ENCODE measurements at regions not wholly inside any gene's neighbourhood (a gene's known extent, or its start where the extent isn't known, plus 50 kb on each side); places are given as distances from the start of the nearest gene placed in this dataset.

DNA sequence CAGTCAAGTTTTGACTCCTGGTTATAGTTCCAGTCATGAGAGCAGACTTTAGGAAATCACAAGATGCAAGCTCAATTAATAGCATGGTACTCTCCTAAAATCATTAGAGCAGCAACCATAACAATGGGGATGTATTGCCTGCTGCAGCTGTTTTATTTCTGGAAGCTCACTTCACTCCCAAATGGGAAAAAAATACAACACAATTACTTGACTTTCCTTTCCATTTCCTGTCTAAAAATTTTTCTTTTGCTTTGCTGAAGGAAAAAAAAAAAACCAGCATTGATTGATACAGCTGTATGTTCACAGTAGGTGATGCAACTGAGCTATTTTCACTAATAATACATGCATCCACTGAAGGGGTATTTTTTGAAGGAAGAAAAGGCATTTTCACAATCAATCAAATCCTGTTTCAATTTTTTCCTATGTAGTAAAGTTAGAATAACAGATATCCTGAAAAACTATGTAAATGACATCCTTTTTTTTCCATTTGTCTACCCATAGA is 143.9 kb upstream of the NOVA1 start:
- TF ChIP-seq, protein P1, sequence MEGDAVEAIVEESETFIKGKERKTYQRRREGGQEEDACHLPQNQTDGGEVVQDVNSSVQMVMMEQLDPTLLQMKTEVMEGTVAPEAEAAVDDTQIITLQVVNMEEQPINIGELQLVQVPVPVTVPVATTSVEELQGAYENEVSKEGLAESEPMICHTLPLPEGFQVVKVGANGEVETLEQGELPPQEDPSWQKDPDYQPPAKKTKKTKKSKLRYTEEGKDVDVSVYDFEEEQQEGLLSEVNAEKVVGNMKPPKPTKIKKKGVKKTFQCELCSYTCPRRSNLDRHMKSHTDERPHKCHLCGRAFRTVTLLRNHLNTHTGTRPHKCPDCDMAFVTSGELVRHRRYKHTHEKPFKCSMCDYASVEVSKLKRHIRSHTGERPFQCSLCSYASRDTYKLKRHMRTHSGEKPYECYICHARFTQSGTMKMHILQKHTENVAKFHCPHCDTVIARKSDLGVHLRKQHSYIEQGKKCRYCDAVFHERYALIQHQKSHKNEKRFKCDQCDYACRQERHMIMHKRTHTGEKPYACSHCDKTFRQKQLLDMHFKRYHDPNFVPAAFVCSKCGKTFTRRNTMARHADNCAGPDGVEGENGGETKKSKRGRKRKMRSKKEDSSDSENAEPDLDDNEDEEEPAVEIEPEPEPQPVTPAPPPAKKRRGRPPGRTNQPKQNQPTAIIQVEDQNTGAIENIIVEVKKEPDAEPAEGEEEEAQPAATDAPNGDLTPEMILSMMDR (IDR thresholded peaks at IDR 0.05; ENCODE audit: low read depth, low read length, poor library complexity, severe bottlenecking), result no peak
- TF ChIP-seq EZH2phosphoT487 (IDR thresholded peaks at IDR 0.05; ENCODE audit: borderline replicate concordance, low read length), result no peak

All from DOHH2 (cell line).